A549 (cell line): ENCODE measurements at regions not wholly inside any gene's neighbourhood (a gene's known extent, or its start where the extent isn't known, plus 50 kb on each side); places are given as distances from the start of the nearest gene placed in this dataset.
"Not testable (repeated sequence)": the region's sequence is repeated elsewhere in the genome, so short reads cannot be mapped to it uniquely, and the experiment has no call there.

Experiments
- ATAC-seq, 2 experiments: fragments of 200-7000 bp in 1 of 2; fragments of >200 bp in 1 of 2; cut with Nextera tagmentation in 1 of 2; cut with Tn5 transposase in 1 of 2; 3 replicates each; pipeline versions ENCODE4 v1.8.0 to v1.9.1; 2018 to 2020; ENCODE audit warnings: mild to moderate bottlenecking in 1 of 2, moderate library complexity in 1 of 2
- CTCF ChIA-PET: fragments of 300-600 bp; sonication (Branson Sonifier 250); formaldehyde crosslinking; extraction: SDS; loops from one replicate; lab custom pipeline; 2021; ENCODE audit warnings: antibody characterized with exemption, inconsistent platforms; lab: Yijun Ruan, JAX
- POLR2A ChIA-PET: fragments of 350-600 bp; formaldehyde crosslinking; extraction: SDS; loops from one replicate; lab custom pipeline; 2021; ENCODE audit warnings: antibody characterized with exemption, inconsistent platforms; lab: Yijun Ruan, JAX
- DNase-seq, 2 experiments: peaks; one replicate each; pipeline versions ENCODE4 v3.0.0 to v3.0.0-alpha.2; 2011 to 2016; ENCODE audit warnings: low read depth in 1 of 2, low spot score in 1 of 2
- FAIRE-seq: peaks from 2 replicates; lab custom pipeline; 2011; peaks lifted over from hg19 to GRCh38; lab: Jason Lieb, UNC
- H3K27ac ChIP-seq, 2 experiments: fragments of >200 bp; sonication (Bioruptor Twin); formaldehyde crosslinking; 3 replicates each; pipeline ENCODE4 v1.5.1; 2016 to 2017
- H3K4me1 ChIP-seq: fragments of >200 bp; sonication (Bioruptor Twin); formaldehyde crosslinking; 3 replicates; pipeline ENCODE4 v1.6.1; 2016
- H3K4me2 ChIP-seq: fragments of >200 bp; sonication (Bioruptor Twin); formaldehyde crosslinking; 3 replicates; pipeline ENCODE4 v1.6.1; 2016
- H3K4me3 ChIP-seq: fragments of >200 bp; sonication (Bioruptor Twin); formaldehyde crosslinking; 3 replicates; pipeline ENCODE4 v1.5.1; 2016
- H3K9me3 ChIP-seq: fragments of >200 bp; sonication (Bioruptor Twin); formaldehyde crosslinking; 3 replicates; pipeline ENCODE4 v1.6.1; 2016
- BHLHE40 ChIP-seq: IDR thresholded peaks from 2 replicates; pipeline ENCODE4 v1.6.1; 2012; ENCODE audit warnings: low read depth, low read length, inconsistent platforms
- CEBPB ChIP-seq, 2 experiments: fragments of >200 bp in 1 of 2; sonication (Bioruptor Twin) in 1 of 2; formaldehyde crosslinking in 1 of 2; IDR thresholded peaks; 2 replicates each; pipeline ENCODE4 v1.6.1; 2012 to 2016
- CHD2 ChIP-seq: fragments of 150-350 bp; IDR thresholded peaks from 2 replicates; pipeline ENCODE4 v1.6.1; 2014; ENCODE audit warnings: low read length; ENCODE audit not compliant: partially characterized antibody
- EHF ChIP-seq: fragments of 250-450 bp; sonication (Bioruptor Pico); IDR thresholded peaks from 2 replicates; pipeline ENCODE4 v1.5.0; 2020; ENCODE audit warnings: mild to moderate bottlenecking
- EHMT2 ChIP-seq: fragments of 200-600 bp; sonication (generic); IDR thresholded peaks from 2 replicates; pipeline ENCODE4 v1.6.1; 2016; ENCODE audit warnings: antibody characterized with exemption, low read depth, mild to moderate bottlenecking, moderate library complexity
- ESRRA ChIP-seq: fragments of 150-350 bp; IDR thresholded peaks from 2 replicates; pipeline ENCODE4 v1.6.1; 2014; ENCODE audit warnings: mild to moderate bottlenecking, low read length, borderline replicate concordance
- FOSB ChIP-seq: fragments of 250-450 bp; sonication (Bioruptor Pico); IDR thresholded peaks from 2 replicates; pipeline ENCODE4 v1.5.0; 2020; ENCODE audit warnings: mild to moderate bottlenecking, moderate library complexity
- HDAC2 ChIP-seq: fragments of 200-600 bp; sonication (generic); IDR thresholded peaks from 2 replicates; pipeline ENCODE4 v1.6.1; 2016
- HOXB13 ChIP-seq: fragments of 250-450 bp; sonication (Bioruptor Pico); IDR thresholded peaks from 2 replicates; pipeline ENCODE4 v1.5.0; 2020; ENCODE audit warnings: low read depth, mild to moderate bottlenecking, moderate library complexity
- JUNB ChIP-seq: fragments of >200 bp; sonication (Bioruptor Twin); formaldehyde crosslinking; IDR thresholded peaks from 2 replicates; pipeline ENCODE4 v1.6.1; 2016
- MAFK ChIP-seq: fragments of 450-650 bp; IDR thresholded peaks from 2 replicates; pipeline ENCODE4 v1.6.1; 2014; ENCODE audit not compliant: partially characterized antibody
- MAZ ChIP-seq: fragments of 150-350 bp; IDR thresholded peaks from 2 replicates; pipeline ENCODE4 v1.6.1; 2014; ENCODE audit warnings: antibody characterized with exemption, low read depth, low read length, borderline replicate concordance
- POLR2A ChIP-seq: IDR thresholded peaks from 2 replicates; pipeline ENCODE4 v1.6.1; 2012; ENCODE audit warnings: mild to moderate bottlenecking, low read length
- SMC3 ChIP-seq: fragments of >200 bp; sonication (Bioruptor Twin); formaldehyde crosslinking; IDR thresholded peaks from 3 replicates; pipeline ENCODE4 v1.6.1; 2018; ENCODE audit warnings: inconsistent platforms
- SREBF2 ChIP-seq: fragments of 450-650 bp; IDR thresholded peaks from 2 replicates; pipeline ENCODE4 v1.6.1; 2014; ENCODE audit warnings: mild to moderate bottlenecking, moderate library complexity
- TFCP2L1 ChIP-seq: fragments of 250-450 bp; sonication (Bioruptor Pico); IDR thresholded peaks from 2 replicates; pipeline ENCODE4 v1.5.0; 2021; ENCODE audit warnings: mild to moderate bottlenecking
- TP53 ChIP-seq: fragments of 250-450 bp; sonication (Bioruptor Pico); IDR thresholded peaks from 2 replicates; pipeline ENCODE4 v1.5.0; 2021; ENCODE audit warnings: mild to moderate bottlenecking, moderate library complexity
- ZC3H11A ChIP-seq: fragments of 450-650 bp; IDR thresholded peaks from 2 replicates; pipeline ENCODE4 v1.6.1; 2014; ENCODE audit warnings: antibody characterized with exemption, mild to moderate bottlenecking
- WGBS: methylation state at CpG from one replicate; pipeline ENCODE4 v1.1.6; 2017; ENCODE audit errors: missing lambda C conversion rate; 5-methylcytosine and 5-hydroxymethylcytosine counted together
- TF ChIP-seq, protein P1 (sequence below): IDR thresholded peaks from 2 replicates; pipeline ENCODE4 v1.6.1; 2012
- TF ChIP-seq, protein P2 (sequence below): fragments of >200 bp; sonication (Bioruptor Twin); formaldehyde crosslinking; IDR thresholded peaks from 3 replicates; pipeline ENCODE4 v1.6.1; 2016
- TF ChIP-seq, protein P3 (sequence below): fragments of >200 bp; sonication (Bioruptor Twin); formaldehyde crosslinking; IDR thresholded peaks from 3 replicates; pipeline ENCODE4 v1.5.1; 2016

DNA sequence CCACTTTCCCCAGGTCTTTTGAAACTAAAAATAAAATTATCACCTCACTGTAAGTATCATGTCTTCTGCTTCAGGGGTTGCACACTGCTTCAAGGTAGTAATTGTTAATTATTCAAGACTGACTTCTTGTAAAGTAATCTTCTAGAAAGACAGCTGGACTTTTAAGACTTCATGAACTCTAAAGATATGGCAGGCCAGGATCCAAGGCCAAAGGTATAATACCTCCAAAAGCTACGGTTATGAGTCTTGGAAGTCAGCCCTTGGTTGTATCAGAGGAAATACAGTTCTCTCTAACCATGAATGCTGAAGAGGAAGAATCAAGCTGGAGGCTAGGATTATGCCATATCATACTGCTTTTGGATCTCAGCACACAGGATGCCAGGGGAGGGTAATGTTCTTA is 1346.8 kb upstream of the GJE1 start (continued):
- TF ChIP-seq, protein P1, sequence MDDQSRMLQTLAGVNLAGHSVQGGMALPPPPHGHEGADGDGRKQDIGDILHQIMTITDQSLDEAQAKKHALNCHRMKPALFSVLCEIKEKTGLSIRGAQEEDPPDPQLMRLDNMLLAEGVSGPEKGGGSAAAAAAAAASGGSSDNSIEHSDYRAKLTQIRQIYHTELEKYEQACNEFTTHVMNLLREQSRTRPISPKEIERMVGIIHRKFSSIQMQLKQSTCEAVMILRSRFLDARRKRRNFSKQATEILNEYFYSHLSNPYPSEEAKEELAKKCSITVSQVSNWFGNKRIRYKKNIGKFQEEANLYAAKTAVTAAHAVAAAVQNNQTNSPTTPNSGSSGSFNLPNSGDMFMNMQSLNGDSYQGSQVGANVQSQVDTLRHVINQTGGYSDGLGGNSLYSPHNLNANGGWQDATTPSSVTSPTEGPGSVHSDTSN, result no peak
- no peak for TF ChIP-seq FOSB (CRISPR knock-in tag)
- no peak for TF ChIP-seq MAFK
- TF ChIP-seq, protein P2, sequence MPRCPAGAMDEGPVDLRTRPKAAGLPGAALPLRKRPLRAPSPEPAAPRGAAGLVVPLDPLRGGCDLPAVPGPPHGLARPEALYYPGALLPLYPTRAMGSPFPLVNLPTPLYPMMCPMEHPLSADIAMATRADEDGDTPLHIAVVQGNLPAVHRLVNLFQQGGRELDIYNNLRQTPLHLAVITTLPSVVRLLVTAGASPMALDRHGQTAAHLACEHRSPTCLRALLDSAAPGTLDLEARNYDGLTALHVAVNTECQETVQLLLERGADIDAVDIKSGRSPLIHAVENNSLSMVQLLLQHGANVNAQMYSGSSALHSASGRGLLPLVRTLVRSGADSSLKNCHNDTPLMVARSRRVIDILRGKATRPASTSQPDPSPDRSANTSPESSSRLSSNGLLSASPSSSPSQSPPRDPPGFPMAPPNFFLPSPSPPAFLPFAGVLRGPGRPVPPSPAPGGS, result no peak
- no peak for TF ChIP-seq JUNB
- TF ChIP-seq EHF, result no peak
- TF ChIP-seq SMC3, result no peak
- TF ChIP-seq HOXB13 (CRISPR knock-in tag), result no peak
- TF ChIP-seq, all 56 proteins: peak for 0

DNA sequence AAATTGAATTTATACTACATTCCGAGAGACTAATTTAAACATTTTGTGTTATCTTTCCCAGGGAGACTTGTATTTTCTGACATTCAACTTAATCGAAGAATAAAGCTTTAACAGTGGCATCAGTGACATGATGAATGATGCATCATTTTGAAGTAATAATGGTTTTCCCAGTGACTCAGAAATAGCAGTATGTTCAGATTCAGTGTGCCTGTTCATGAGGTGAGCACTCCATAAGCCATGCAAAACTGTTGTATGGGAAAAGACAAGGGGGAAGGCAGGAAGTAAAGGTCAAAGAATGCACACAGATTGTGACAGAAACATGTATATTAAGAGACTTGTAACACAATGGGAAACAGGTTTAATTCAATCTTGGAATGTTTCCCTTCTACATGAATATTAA is 1348.2 kb upstream of the GJE1 start:
- H3K9me3 ChIP-seq, result no peaks in the 10 kb centered on the region
- ChIA-PET CTCF (no interaction called here), POLR2A (no interaction called here)
- ATAC-seq, result no peak
- 34% methylated on average over 2 of the region's 2 CpGs for WGBS
- no peak overlapping the region for H3K27ac ChIP-seq
- H3K4me1 ChIP-seq, result no peaks in the 10 kb centered on the region
- no peak for FAIRE-seq
- TF ChIP-seq ESRRA (no peak), CHD2 (no peak), CEBPB (IDR thresholded peaks at IDR 0.05) (no peak), SMC3 (no peak), TFCP2L1 (CRISPR knock-in tag) (no peak), MAZ (no peak), HDAC2 (no peak), ZC3H11A (no peak), TP53 (CRISPR knock-in tag) (no peak), SREBF2 (no peak), BHLHE40 (no peak), POLR2A (no peak)
- TF ChIP-seq, protein P3, sequence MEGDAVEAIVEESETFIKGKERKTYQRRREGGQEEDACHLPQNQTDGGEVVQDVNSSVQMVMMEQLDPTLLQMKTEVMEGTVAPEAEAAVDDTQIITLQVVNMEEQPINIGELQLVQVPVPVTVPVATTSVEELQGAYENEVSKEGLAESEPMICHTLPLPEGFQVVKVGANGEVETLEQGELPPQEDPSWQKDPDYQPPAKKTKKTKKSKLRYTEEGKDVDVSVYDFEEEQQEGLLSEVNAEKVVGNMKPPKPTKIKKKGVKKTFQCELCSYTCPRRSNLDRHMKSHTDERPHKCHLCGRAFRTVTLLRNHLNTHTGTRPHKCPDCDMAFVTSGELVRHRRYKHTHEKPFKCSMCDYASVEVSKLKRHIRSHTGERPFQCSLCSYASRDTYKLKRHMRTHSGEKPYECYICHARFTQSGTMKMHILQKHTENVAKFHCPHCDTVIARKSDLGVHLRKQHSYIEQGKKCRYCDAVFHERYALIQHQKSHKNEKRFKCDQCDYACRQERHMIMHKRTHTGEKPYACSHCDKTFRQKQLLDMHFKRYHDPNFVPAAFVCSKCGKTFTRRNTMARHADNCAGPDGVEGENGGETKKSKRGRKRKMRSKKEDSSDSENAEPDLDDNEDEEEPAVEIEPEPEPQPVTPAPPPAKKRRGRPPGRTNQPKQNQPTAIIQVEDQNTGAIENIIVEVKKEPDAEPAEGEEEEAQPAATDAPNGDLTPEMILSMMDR, result no peak
- TF ChIP-seq, all 56 proteins: peak for 0
- Histone ChIP-seq H3K4me2 (no peak overlapping the region), H3K4me3 (no peak overlapping the region)
- no peak for DNase-seq

DNA sequence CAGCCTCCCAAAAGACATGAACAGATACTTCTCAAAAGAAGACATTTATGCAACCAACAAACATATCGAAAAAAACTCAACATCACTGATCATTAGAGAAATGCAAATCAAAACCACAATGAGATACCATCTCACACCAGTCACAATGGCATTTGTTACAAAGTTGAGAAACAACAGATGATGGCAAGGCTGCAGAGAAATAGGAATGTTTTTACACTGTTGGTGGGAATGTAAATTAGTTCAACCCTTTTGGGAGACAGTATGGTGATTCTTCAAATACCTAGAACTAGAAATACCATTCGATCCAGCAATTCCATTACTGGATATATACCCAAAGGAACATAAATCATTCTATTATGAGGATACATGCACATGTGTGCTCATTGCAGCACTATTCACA is 1349.2 kb upstream of the GJE1 start:
- CTCF ChIA-PET, FAIRE-seq, POLR2A ChIA-PET, DNase-seq, H3K4me1 ChIP-seq, H3K9me3 ChIP-seq, H3K27ac ChIP-seq, H3K4me3 ChIP-seq, ATAC-seq, H3K4me2 ChIP-seq: not testable (repeated sequence)
- 53% methylated on average over 2 of the region's 2 CpGs for WGBS

DNA sequence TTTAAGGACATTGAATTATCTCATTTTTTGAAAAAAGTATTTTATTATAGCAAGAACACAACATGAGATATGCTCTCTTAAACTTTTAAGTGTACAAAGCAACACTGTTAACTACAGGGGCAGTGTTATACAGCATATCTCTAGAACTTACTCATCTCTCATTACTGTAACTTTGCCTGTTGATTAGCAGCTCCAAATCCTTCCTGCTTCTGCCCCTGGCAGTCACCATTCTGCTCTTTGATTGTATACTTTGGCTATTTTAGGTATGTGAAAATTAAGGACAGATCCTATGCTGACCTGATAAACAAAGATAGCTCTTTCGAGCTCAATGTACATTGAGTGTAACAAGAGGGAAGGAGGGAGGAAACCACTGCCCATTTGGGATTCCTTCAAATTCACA is 1349.8 kb upstream of the GJE1 start:
- FAIRE-seq (no peak), DNase-seq (no peak), ATAC-seq (no peak)
- no peak overlapping the region for H3K4me2 ChIP-seq
- no peak overlapping the region for H3K27ac ChIP-seq
- TF ChIP-seq HOXB13 (CRISPR knock-in tag) (no peak), FOSB (CRISPR knock-in tag) (no peak), TP53 (CRISPR knock-in tag) (no peak), EHMT2 (no peak), ZC3H11A (no peak)
- TF ChIP-seq, protein P2, result no peak
- ChIA-PET CTCF (no interaction called here), POLR2A (no interaction called here)
- 68% methylated on average over 1 of the region's 1 CpG for WGBS
- no peaks in the 10 kb centered on the region for H3K9me3 ChIP-seq
- no peak overlapping the region for H3K4me3 ChIP-seq
- no peaks in the 10 kb centered on the region for H3K4me1 ChIP-seq
